Right cardiac atrium (tissue), 5 donors: ENCODE measurements at regions not wholly inside any gene's neighbourhood (a gene's known extent, or its start where the extent isn't known, plus 50 kb on each side); places are given as distances from the start of the nearest gene placed in this dataset.

ENCODE experiments used
- ATAC-seq, 2 donors: fragments of 200-7000 bp; cut with Tn5 transposase; one replicate each; pipeline versions ENCODE4 v1.8.0 to v1.9.1; 2020; ENCODE audit warnings: moderate library complexity in 2 of 2, mild to moderate bottlenecking in 1 of 2
- DNase-seq, 3 donors: peaks; one replicate each; pipeline ENCODE4 v3.0.0-alpha.2; 2020
- H3K27ac ChIP-seq: one replicate; pipeline ENCODE4 v1.5.1; 2013; ENCODE audit warnings: mild to moderate bottlenecking, low read length, control low read depth, moderate library complexity
- H3K27me3 ChIP-seq: one replicate; pipeline ENCODE4 v1.6.1; 2013; ENCODE audit not compliant: control insufficient read depth, insufficient read depth
- H3K4me1 ChIP-seq: one replicate; pipeline ENCODE4 v1.6.1; 2013; ENCODE audit warnings: low read length; ENCODE audit not compliant: control insufficient read depth, insufficient read depth
- H3K4me3 ChIP-seq: one replicate; pipeline ENCODE4 v1.5.1; 2013; ENCODE audit warnings: low read length, control low read depth
- H3K9me3 ChIP-seq: one replicate; pipeline ENCODE4 v1.6.1; 2013; ENCODE audit warnings: low read length; ENCODE audit not compliant: control insufficient read depth
- WGBS: extraction: QIAGEN DNeasy Blood & Tissue Kit; methylation state at CpG from one replicate; pipeline ENCODE4 v1.1.7; 2013; 5-methylcytosine and 5-hydroxymethylcytosine counted together
- intact Hi-C, 4 donors: fragments of 100-400 bp; cut with DNase I; formaldehyde crosslinking; loops; one replicate each; pipeline versions ENCODE4 v1.11.0 to v1.14.0; 2022 to 2023
- donor health status: healthy with polysubstance abuse.
- donor health status: DM: no; HTN: yes; CAD: no.
- donor health status: DM: no; HTN: no; CAD: no.
- donor health status: DM: no; HTN: yes; CAD: no; lungs with severe emphysema.
- donor health status: DM: yes; HTN: yes; CAD: no.

DNA sequence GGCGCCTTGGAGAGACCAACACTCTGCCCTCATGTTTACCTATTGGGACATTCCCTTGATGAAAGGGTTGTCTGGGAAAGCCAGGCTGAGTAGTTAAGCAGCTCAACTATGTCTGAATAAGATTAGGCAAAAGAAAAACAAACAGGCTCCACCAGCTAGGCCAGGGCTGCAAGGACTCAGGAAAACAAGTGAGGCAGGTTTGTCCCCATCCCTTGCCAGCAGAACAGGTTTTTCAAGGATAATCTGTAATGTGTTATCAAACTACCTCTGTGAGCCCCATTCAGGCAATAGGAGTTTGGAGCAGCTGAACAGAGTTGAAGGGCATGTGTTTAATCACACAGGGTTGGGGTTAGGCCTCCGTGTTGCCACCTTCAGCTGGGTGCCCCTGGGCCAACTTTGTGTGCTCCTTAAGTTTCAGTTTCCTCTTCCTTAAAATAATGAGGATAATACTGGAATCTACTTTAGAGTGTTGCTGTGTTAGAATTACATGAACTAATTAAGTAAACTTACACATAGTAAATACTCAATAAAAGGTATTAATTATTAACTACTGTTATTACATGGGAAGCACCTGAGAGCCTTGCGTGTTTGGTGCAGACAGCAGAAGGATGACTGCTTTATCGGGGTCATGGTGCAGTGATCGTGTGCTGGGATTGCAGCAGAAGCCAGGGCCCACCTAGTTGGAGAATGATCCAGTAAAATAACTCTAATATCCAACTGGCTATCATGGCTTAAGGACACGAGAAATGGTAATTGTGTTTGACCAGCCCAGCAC is 72.1 kb upstream of the ATP10B start:
- Histone ChIP-seq H3K4me1 (no peaks in the 10 kb centered on the region), H3K9me3 (no peaks in the 10 kb centered on the region), H3K4me3 (no peak overlapping the region), H3K27ac (no peak overlapping the region), H3K27me3 (no peaks in the 10 kb centered on the region)
- 90% methylated on average over 6 of the region's 6 CpGs for WGBS
- no peak for DNase-seq
- intact Hi-C loops = no loop called here
- ATAC-seq = no peak

- no peak overlapping the region for H3K27ac ChIP-seq
- no peaks in the 10 kb centered on the region for H3K27me3 ChIP-seq
- no peaks in the 10 kb centered on the region for H3K4me1 ChIP-seq
- ATAC-seq (no peak), DNase-seq (no peak)
- H3K4me3 ChIP-seq = no peak overlapping the region
- H3K9me3 ChIP-seq = no peaks in the 10 kb centered on the region
- intact Hi-C loops = no loop called here
- 76% methylated on average over 7 of the region's 7 CpGs for WGBS
Measured at GRCh38 chr5:160923411-160923810, 71.4 kb upstream of the ATP10B start.

DNA sequence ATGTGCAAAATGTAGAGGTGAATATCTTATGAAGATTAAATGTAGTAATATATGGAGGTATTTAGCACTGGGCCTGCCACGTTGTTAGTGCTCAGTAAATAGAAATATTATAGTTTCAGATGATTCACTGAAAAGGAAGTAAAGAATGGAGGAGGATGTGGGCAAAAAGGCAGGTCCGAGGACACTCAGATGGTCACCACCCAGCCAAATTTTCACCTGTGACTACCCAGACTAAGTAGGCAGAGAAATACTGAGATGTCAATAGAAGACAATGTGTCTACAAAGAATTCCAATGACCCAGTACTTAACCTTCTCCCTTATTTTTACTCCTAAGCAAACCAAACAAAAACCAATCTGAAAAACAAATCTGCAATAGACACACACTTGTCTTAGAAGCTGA is 70.3 kb upstream of the ATP10B start:
- 82% methylated on average over 2 of the region's 2 CpGs for WGBS
- Histone ChIP-seq H3K27ac (no peak overlapping the region), H3K4me1 (no peaks in the 10 kb centered on the region), H3K9me3 (no peaks in the 10 kb centered on the region), H3K27me3 (no peaks in the 10 kb centered on the region), H3K4me3 (no peak overlapping the region)
- DNase-seq (no peak), ATAC-seq (no peak)
- intact Hi-C loops = no loop called here

DNA sequence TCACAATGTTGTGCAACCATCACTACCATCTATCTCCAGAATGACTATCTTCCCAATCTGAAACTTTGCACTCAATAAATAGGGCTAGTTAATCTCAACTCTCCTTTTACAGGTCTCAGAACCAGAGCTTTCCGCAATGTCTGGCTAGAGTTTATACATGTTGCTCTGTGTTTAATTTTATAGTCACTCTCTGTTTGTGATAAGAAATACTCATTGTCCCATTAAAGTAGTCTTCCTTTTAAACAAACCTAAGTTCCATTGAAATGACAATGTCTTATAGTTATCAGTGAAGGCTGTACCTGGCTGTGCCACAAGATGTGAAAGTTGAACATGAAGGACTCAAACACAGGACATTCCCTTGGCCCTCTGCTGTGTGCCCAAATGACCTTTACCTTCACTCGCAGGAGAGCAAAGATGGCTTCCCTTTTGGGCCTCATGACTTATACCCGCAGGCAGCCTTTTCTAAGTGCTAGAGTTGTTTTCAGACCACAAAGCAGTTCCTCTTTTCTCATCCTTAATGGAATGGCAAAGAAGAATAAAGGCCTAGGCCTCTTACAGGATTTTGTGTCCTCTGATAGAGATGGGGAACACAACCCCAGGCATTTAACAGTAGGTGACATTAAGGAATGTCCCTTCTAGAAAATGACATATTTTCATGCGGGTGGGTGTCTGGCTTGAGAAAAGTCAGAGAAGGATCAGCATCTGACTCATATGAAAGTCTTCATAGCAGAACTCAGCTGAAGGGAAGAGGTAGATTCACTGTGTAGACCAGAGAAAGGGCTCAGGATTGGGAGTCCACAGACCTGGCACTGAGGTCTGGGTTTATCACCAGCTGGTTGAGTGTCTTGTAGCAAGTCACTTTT is 69.6 kb upstream of the ATP10B start:
- 94% methylated on average over 4 of the region's 4 CpGs for WGBS
- DNase-seq (no peak), ATAC-seq (no peak)
- intact Hi-C loops = no loop called here
- Histone ChIP-seq H3K4me3 (no peak overlapping the region), H3K27ac (no peak overlapping the region), H3K27me3 (no peaks in the 10 kb centered on the region), H3K4me1 (no peaks in the 10 kb centered on the region), H3K9me3 (no peaks in the 10 kb centered on the region)

DNA sequence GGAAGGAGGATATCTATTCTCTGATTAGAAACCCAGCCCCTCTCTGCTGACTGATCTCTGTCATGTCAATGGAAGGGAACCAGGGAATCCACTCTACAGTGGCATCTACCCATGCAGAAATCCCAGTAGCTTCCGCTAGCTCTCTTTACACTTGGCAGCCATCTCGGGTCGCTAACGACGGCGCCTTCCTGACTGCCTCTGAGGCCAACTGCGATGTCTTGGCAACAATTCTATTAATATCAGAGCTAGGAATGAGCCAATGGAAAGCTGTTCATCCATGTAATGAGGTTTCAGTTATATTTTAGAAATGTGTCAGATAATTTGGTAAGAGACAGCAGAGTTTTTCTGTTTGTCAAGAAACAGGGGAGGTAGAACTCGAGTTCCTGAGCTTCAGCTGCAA is 67.6 kb upstream of the ATP10B start:
- intact Hi-C loops = no loop called here
- Histone ChIP-seq H3K27ac (no peak overlapping the region), H3K9me3 (no peaks in the 10 kb centered on the region), H3K4me1 (no peaks in the 10 kb centered on the region), H3K4me3 (no peak overlapping the region), H3K27me3 (no peaks in the 10 kb centered on the region)
- peak; percentile 79 to 87 for ATAC-seq
- 32% methylated on average over 8 of the region's 8 CpGs for WGBS
- DNase-seq = peak; percentile 27 to 79 (median 72)

GRCh38 chr5:160918386-160918785 is 66.4 kb upstream of the ATP10B start:
- no peaks in the 10 kb centered on the region for H3K4me1 ChIP-seq
- no peak overlapping the region for H3K4me3 ChIP-seq
- H3K9me3 ChIP-seq = no peaks in the 10 kb centered on the region
- DNase-seq = no peak
- intact Hi-C loops = no loop called here
- no peak overlapping the region for H3K27ac ChIP-seq
- 85% methylated on average over 2 of the region's 2 CpGs for WGBS
- no peak for ATAC-seq
- no peaks in the 10 kb centered on the region for H3K27me3 ChIP-seq

DNA sequence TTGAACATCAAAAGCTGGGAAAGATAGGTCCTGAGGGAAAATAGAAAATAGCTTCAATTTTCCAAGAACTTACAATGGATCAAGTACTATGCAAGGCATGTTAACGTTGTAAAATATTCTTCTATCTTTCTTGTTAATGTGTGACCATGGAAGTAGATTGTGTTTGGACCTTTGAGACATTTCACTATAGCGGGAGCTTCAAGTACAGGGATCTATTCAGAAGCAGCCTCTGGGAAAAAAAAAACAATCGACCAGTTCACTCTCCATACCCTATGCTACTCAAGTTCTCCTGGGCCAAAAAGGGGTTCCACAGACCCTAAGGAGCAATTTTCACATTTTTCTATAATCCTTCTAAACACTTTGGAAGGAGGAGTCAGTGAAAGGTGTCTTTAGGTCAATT is 54.1 kb upstream of the ATP10B start:
- no peak for ATAC-seq

DNA sequence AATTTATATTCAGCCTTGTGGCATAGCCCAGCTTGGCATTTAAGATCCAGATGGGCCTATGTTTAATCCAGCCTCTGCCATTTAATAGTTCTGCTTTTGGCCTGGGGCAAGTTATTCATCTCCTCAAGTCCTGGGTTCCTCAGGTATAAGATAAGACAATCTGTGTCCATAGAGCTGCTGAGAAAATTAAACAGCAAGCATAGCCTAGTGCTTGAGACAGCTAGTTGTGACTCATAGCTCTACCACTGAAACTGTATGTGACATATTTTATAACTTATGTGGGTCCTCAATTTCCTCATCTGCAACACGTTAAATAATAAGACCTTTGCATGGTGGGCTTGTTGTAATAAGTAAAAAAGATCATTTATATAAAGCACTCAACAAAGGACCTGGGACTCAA is 53.3 kb upstream of the ATP10B start:
- Histone ChIP-seq H3K27me3 (no peaks in the 10 kb centered on the region), H3K4me1 (no peaks in the 10 kb centered on the region), H3K27ac (no peak overlapping the region), H3K9me3 (no peaks in the 10 kb centered on the region), H3K4me3 (no peak overlapping the region)
- ATAC-seq = no peak
- intact Hi-C loops = no loop called here
- DNase-seq = no peak
- WGBS = 81% methylated on average over 1 of the region's 1 CpG

More for the DNA sequence above, 54.1 kb upstream of the ATP10B start:
- WGBS = 78% methylated on average over 3 of the region's 3 CpGs
- no peaks in the 10 kb centered on the region for H3K9me3 ChIP-seq
- intact Hi-C loops = no loop called here
- no peak overlapping the region for H3K27ac ChIP-seq
- no peak overlapping the region for H3K4me3 ChIP-seq
- DNase-seq = no peak
- no peaks in the 10 kb centered on the region for H3K27me3 ChIP-seq
- no peaks in the 10 kb centered on the region for H3K4me1 ChIP-seq

DNA sequence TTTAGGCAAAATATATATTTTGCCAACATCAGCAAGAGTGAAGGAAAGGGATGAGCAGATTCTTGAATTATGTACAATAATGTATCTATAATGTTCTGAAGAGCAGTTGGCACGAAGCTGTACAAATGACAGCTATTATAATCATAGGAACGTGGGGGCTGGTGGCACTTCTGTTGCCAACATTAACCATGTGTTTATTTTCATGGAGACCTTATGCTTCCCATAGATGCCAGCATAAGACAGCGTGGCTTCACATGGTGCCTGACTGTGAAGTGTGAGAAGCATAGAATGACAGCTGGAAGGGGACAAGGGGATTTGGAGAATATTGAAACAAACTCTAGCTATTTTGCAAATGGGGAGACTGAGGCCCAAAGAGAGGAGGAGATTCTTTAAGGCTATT is 52.6 kb upstream of the ATP10B start:
- Histone ChIP-seq H3K9me3 (no peaks in the 10 kb centered on the region), H3K27me3 (no peaks in the 10 kb centered on the region), H3K4me1 (no peaks in the 10 kb centered on the region), H3K4me3 (no peak overlapping the region), H3K27ac (no peak overlapping the region)
- DNase-seq = no peak
- no peak for ATAC-seq
- intact Hi-C loops = no loop called here
- 54% methylated on average over 3 of the region's 3 CpGs for WGBS

DNA sequence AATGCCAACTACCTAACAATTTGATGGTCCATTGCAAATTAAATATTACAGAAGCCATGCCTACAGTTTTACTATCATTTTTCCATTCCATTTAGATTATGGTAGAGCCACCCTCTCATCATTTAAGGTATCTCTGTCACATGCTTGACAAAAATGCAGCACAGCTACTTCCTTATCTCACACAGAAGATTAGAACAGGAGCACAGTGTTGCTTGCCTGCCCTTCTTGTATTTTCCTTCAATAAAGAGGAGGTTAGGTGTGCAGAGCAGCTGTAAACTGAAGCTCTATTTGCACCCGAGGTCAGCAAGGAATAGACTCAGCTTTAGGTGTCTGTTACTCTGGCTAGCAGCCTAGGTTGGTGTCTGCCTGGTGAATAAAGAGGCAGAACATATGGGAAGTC is 51.5 kb upstream of the ATP10B start:
- DNase-seq = no peak
- Histone ChIP-seq H3K4me1 (no peaks in the 10 kb centered on the region), H3K27ac (no peak overlapping the region), H3K27me3 (no peaks in the 10 kb centered on the region), H3K4me3 (no peak overlapping the region), H3K9me3 (no peaks in the 10 kb centered on the region)
- WGBS = 17% methylated on average over 1 of the region's 1 CpG
- intact Hi-C loops = no loop called here
- ATAC-seq = no peak

DNA sequence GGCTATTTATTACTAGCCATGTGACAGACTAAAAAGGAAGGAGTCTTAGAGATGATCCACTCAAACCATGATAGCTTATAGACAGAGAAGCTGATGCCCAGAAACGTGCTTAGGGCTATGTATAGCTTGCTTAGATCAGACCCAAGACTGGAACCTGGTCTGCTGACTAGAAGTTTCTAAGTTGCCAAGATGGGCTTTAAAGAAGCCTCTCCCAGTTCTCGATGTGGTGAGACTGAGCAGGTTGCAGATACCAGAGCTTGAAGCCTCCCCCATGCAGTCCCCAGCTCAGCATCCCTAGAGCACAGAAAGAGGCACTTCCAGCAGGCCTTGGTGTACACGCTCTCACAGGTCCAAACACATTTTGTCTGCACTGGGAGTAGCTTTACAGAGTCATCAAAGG is 51.1 kb upstream of the ATP10B start:
- intact Hi-C loops = no loop called here
- no peak for DNase-seq
- WGBS = 57% methylated on average over 3 of the region's 3 CpGs
- Histone ChIP-seq H3K27ac (no peak overlapping the region), H3K9me3 (no peaks in the 10 kb centered on the region), H3K27me3 (no peaks in the 10 kb centered on the region), H3K4me1 (no peaks in the 10 kb centered on the region), H3K4me3 (no peak overlapping the region)
- ATAC-seq = no peak
